Hematopoietic multipotent progenitor cell treated with erythropoietin and hydrocortisone succinate and interleukin-3 and kit ligand, for 6 days (in vitro differentiated cells): ENCODE measurements at regions not wholly inside any gene's neighbourhood (a gene's known extent, or its start where the extent isn't known, plus 50 kb on each side); places are given as distances from the start of the nearest gene placed in this dataset.

Source experiments
- DNase-seq: peaks from one replicate; pipeline ENCODE4 v3.0.0-alpha.2; 2015

GRCh38 chr12:107284692-107285091 is 191.3 kb upstream of the CRY1 start:
- no peak for DNase-seq

- no peak for DNase-seq
These were observed 194.4 kb upstream of the CRY1 start for GRCh38 chr12:107287436-107288413.

GRCh38 chr12:107288414-107289127 is 195.2 kb upstream of the CRY1 start:
- DNase-seq = no peak

- DNase-seq = no peak
These were observed 197.7 kb upstream of the CRY1 start for GRCh38 chr12:107291018-107291417.

- DNase-seq = no peak
These were observed 203.3 kb upstream of the CRY1 start for GRCh38 chr12:107296681-107297089.

- DNase-seq = no peak
These were observed 209.4 kb upstream of the CRY1 start for GRCh38 chr12:107302649-107303341.

- no peak for DNase-seq
These were observed 211.5 kb upstream of the CRY1 start for GRCh38 chr12:107304588-107305532.

GRCh38 chr12:107306141-107306659 is 212.9 kb upstream of the CRY1 start:
- DNase-seq = no peak

- no peak for DNase-seq
These were observed 215.0 kb upstream of the CRY1 start for GRCh38 chr12:107308310-107308709.

GRCh38 chr12:107309020-107309419 is 215.7 kb upstream of the CRY1 start:
- peak; percentile 26 for DNase-seq

GRCh38 chr12:107310621-107311020 is 217.3 kb upstream of the CRY1 start:
- DNase-seq = no peak

GRCh38 chr12:107311682-107312081 is 218.3 kb upstream of the CRY1 start:
- DNase-seq = peak; percentile 19

- DNase-seq = peak; percentile 94
These were observed 224.6 kb upstream of the CRY1 start for GRCh38 chr12:107317751-107318555.

GRCh38 chr12:107318556-107318805 is 225.1 kb upstream of the CRY1 start:
- no peak for DNase-seq

- peak; percentile 43 for DNase-seq
These were observed 225.6 kb upstream of the CRY1 start for GRCh38 chr12:107318806-107319532.

- DNase-seq = peak; percentile 4
These were observed 226.2 kb upstream of the CRY1 start for GRCh38 chr12:107319533-107320032.

GRCh38 chr12:107320033-107320928 is 226.9 kb upstream of the CRY1 start:
- peak; percentile 42 for DNase-seq

GRCh38 chr12:107320929-107321631 is 227.7 kb upstream of the CRY1 start:
- peak; percentile 59 for DNase-seq

- peak; percentile 64 for DNase-seq
These were observed 228.7 kb upstream of the CRY1 start for GRCh38 chr12:107322063-107322462.
